Urinary bladder (tissue), 3 donors: ENCODE measurements at regions not wholly inside any gene's neighbourhood (a gene's known extent, or its start where the extent isn't known, plus 50 kb on each side); places are given as distances from the start of the nearest gene placed in this dataset.

Source experiments
- DNase-seq: peaks from one replicate; pipeline ENCODE4 v3.0.0-alpha.2; 2015; ENCODE audit errors: extremely low spot score
- H3K27ac ChIP-seq: one replicate; pipeline ENCODE4 v1.5.1; 2013; ENCODE audit warnings: low read depth, mild to moderate bottlenecking, moderate library complexity
- H3K36me3 ChIP-seq: one replicate; pipeline ENCODE4 v1.6.1; 2013; ENCODE audit warnings: mild to moderate bottlenecking, moderate library complexity; ENCODE audit not compliant: insufficient read depth
- H3K4me1 ChIP-seq: one replicate; pipeline ENCODE4 v1.6.1; 2013; ENCODE audit warnings: mild to moderate bottlenecking, moderate library complexity; ENCODE audit not compliant: insufficient read depth
- H3K4me3 ChIP-seq: one replicate; pipeline ENCODE4 v1.5.1; 2013; ENCODE audit warnings: low read depth, low read length
- WGBS: extraction: QIAGEN DNeasy Blood & Tissue Kit; methylation state at CpG from one replicate; pipeline ENCODE4 v1.1.7; 2013; 5-methylcytosine and 5-hydroxymethylcytosine counted together
- donor health status: healthy with polysubstance abuse.
- donor health status: healthy.

DNA sequence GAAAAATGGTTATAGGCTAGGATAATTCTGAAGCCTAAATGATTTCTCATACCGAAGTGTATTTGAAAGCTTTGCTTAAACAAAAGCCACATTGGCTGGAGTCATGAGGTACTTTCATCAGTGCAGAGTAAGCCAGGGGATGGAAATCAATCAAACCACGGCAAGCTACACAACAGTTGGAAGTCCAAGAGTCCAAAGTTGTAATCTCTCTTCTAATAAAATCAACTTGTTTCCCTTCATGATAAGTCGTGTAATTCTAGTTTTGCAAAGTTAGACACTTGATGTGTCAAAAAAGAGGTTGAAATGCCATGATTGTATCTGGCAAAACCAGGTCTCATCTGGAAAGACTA lies 250.5 kb upstream of the VEPH1 start:
- no peak for DNase-seq
- 36% methylated on average over 3 of the region's 3 CpGs for WGBS
- no peak overlapping the region for H3K27ac ChIP-seq
- H3K36me3 ChIP-seq, result no peaks in the 10 kb centered on the region
- H3K4me1 ChIP-seq, result no peaks in the 10 kb centered on the region
- H3K4me3 ChIP-seq, result no peak overlapping the region

DNA sequence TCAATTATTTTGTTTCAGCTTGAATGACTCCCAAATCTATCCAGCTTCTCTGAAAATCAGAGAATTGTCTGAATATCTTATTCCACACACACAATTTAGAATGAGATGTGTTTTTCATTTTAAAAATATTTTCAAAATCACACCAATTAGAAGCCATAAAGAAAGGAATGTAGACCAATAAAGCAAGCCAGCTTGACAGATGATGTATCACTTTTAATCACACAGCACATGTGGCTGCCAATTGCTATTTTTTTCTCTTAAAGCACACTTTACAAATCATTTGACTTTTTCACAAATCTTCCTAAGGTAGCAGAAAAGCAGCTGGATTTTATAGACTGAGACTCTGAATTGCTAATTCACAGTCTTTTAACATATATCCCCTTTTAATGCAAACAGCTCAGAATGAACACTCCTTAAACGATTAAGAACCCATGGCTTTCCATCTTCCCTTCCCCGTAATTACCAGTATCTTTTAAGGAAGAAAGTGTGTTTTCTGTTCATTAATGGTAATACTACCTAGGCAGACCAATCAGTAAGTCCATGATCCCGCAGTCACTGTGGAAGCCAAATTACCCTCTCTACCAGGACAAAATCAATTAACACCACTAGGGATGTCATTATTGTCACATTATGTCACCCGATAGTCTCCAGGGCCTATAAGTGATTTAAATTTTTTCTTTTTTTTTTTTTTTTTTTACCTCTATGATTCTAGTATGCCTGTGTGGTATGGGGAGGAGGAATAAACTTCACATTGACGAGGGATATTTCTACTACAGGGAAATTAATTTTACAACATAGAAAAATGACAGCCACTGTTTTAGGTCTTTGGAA lies 250.0 kb upstream of the VEPH1 start:
- no peaks in the 10 kb centered on the region for H3K36me3 ChIP-seq
- no peak for DNase-seq
- WGBS, result 72% methylated on average over 5 of the region's 5 CpGs
- H3K4me3 ChIP-seq, result no peak overlapping the region
- H3K4me1 ChIP-seq, result no peaks in the 10 kb centered on the region
- no peak overlapping the region for H3K27ac ChIP-seq

DNA sequence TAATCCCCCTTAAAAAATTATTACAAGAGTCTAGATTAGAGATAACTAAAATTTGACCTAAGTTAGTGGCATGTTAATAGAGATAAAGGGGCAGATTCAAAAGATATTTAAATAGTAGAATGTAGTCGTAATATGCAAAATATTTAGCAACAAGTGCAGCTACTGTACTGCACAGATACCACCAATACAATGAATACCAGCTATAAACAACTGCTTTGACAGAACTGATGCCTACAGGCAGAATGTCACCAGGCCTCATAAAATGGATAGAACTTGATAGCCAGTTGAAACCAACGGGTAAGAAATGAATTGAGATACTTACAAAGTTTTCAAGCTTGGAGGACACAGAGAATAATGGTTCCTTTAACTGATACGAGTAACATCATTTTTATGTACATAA lies 249.3 kb upstream of the VEPH1 start:
- no peak for DNase-seq
- Histone ChIP-seq H3K4me3 (no peak overlapping the region), H3K36me3 (no peaks in the 10 kb centered on the region), H3K27ac (no peak overlapping the region), H3K4me1 (no peaks in the 10 kb centered on the region)
- WGBS, result 64% methylated on average over 3 of the region's 3 CpGs

DNA sequence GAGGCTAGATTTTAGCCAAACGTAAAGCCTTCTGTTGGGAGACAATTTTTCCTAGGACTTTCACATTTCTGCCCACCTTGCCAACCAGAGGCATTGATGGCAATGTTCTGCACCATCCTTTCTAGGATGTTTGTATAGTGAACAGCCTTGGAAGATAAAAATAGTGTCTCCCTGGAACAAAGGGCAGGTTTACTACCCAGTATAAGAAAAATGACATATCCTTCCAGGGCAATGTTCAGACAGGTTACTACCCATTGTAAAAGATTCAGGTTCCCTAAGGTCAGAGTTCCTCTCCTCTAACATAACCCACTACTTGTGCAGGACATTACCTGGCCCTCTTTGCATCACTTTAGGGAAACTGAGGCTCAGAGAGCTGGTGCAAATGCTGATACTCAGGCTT lies 248.2 kb upstream of the VEPH1 start:
- 75% methylated on average over 1 of the region's 1 CpG for WGBS
- DNase-seq, result no peak
- Histone ChIP-seq H3K27ac (no peak overlapping the region), H3K36me3 (no peaks in the 10 kb centered on the region), H3K4me1 (no peaks in the 10 kb centered on the region), H3K4me3 (no peak overlapping the region)

DNA sequence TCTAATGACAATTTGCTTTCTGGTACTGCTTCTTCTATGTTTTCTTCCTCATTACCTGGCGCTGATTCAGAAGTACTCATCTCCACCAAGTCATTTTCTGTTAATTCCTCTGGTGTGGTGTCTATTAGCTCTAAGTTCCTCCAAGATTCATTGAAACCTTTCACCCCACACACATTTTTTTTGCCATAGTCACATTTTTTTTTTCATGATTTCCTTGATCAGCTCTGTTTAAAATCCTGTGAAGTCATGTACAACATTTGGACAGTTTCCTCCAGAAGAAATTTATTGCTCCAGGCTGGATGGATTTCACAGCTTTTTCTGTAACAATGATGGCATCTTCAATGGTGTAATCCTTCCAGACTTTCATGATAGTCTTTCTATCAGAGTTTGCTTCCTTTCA lies 243.2 kb upstream of the VEPH1 start:
- H3K36me3 ChIP-seq, result no peaks in the 10 kb centered on the region
- H3K4me3 ChIP-seq, result no peak overlapping the region
- no peaks in the 10 kb centered on the region for H3K4me1 ChIP-seq
- H3K27ac ChIP-seq, result no peak overlapping the region
- DNase-seq, result no peak
- WGBS, result 95% methylated on average over 1 of the region's 1 CpG

DNA sequence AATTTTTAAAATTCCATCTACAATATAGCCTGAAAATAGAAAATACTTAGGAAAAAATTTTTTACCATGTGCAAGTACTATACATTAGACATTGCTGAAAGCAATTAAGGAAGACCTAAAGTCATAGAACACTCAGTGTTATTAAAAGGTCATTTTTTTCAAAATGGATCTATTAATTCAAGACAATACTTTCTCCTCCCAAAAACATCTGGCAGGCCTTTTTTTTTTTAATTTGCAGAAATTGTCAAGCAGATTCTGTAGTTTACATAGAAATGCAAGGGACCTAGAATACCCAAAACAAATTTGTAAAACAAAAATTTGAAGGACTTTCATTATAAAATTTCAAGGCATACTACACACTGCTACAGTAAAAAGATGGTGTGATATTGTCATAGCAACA lies 238.4 kb upstream of the VEPH1 start:
- H3K36me3 ChIP-seq, result no peaks in the 10 kb centered on the region
- no peak for DNase-seq
- no peak overlapping the region for H3K27ac ChIP-seq
- no peak overlapping the region for H3K4me3 ChIP-seq
- no peaks in the 10 kb centered on the region for H3K4me1 ChIP-seq

DNA sequence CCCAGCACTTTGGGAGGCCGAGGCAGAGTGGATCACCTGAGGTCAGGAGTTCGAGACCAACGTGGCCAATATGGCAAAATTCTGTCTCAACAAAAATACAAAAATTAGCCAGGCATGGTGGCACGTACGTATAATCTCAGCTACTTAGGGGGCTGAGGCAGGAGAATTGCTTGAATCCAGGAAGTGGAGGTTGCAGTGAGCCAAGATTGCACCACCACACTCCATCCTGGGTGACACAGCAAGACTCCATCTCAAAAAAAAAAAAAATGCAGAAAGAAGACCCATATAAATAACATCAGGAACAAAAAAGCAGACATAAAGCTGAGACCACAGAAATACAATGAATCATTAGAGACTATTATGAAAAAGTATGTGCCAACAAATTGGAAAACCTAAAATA lies 235.2 kb upstream of the VEPH1 start:
- Histone ChIP-seq H3K4me3 (no peak overlapping the region), H3K27ac (no peak overlapping the region), H3K4me1 (no peaks in the 10 kb centered on the region), H3K36me3 (no peaks in the 10 kb centered on the region)
- 88% methylated on average over 5 of the region's 5 CpGs for WGBS
- DNase-seq, result no peak

DNA sequence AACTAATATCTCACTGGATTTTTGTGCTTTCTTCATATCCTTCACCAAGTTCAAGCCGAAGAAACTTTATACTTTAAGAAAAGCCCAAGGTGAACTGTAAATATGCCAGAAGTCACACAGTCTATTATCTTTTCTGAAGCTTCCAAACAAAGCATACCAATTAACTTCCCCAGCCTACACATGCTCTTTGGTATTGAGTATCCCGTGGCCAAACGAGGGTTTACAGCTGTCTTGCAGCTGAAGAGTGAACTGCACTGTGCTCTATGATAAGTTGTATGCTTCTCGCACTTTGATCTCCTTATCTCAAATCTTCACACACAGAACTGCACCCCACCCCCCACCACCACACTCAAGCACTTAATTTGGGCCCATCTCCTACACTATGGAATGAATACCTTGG lies 215.6 kb upstream of the VEPH1 start:
- H3K27ac ChIP-seq, result no peak overlapping the region
- no peaks in the 10 kb centered on the region for H3K36me3 ChIP-seq
- H3K4me1 ChIP-seq, result no peaks in the 10 kb centered on the region
- no peak for DNase-seq
- no peak overlapping the region for H3K4me3 ChIP-seq
- 33% methylated on average over 4 of the region's 4 CpGs for WGBS

DNA sequence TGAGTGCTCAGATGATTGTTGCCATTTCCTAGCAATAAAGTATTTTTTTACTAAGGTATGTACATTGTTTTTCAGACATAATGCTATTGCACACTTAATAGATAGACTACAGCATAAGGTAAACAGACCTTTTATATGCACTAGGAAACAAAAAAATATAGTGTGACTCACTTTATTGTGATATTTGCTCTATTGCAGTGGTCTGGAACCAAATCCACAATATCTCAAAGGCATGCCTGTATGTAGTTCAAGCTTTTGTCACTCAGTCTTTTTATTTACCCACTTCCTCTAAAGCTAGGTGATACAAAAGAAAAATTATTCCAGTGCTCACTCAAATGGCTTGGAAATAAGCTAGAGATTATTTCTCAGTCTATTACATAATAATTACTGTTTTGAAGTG lies 209.9 kb upstream of the VEPH1 start:
- Histone ChIP-seq H3K4me3 (no peak overlapping the region), H3K4me1 (no peaks in the 10 kb centered on the region), H3K27ac (no peak overlapping the region), H3K36me3 (no peaks in the 10 kb centered on the region)
- no peak for DNase-seq

DNA sequence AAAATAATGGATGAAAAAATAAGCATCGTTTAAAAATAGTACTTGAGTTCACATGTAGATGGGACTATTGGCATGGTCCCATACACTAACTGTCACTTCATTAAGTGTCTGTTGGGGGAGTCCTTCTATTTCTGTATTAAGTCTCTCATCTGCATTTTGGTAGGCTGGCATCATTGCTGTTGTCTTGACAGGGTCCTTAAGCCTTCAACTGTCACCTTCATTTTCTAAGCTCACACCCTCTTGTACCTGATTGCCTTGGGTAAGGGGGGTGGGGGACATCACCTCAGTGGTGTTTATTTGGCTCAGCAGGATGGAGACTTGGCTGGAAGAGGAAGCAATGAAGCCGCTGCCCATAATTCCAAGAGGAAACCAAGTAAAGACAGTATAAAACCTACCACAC lies 202.0 kb upstream of the VEPH1 start:
- Histone ChIP-seq H3K27ac (no peak overlapping the region), H3K4me1 (no peaks in the 10 kb centered on the region), H3K4me3 (no peak overlapping the region), H3K36me3 (no peaks in the 10 kb centered on the region)
- 72% methylated on average over 2 of the region's 2 CpGs for WGBS
- no peak for DNase-seq

DNA sequence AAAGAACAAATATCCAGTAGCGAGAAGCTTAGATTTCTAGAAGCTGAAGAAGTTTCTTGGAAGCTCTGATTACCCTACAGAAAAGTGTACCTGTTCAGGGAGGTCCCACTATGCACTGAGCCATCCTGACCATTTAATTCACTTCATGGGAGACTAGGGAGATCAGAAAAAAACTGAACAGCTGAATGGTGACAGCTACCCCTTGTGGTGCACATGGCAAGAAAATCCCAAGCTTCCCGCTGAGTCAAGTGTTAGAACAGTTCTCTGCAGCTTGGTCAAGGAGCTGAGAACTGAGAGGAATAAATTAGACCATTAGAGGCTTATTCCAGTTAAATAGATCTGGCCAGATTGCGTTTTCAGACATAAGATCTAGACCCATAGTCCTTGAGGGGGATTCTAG lies 197.2 kb upstream of the VEPH1 start:
- no peaks in the 10 kb centered on the region for H3K4me1 ChIP-seq
- no peak overlapping the region for H3K4me3 ChIP-seq
- 91% methylated on average over 3 of the region's 3 CpGs for WGBS

DNA sequence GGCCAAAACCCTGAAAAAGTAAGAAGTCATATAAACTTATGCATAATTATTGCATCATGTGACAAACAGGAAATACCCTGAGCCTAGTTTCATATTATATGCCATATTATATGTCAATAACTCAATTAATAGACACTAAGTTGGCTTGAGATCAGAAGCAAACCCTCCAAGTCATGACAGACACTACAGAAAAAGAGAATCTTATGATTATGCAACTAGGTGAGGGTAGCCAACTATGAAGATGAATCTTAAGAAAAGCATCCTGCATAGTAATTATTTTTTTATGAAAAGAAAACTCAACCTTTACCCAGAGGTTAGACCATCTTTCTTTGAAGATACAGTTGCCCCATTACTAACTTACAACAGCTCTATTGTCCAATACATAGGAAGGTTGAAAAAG lies 192.4 kb upstream of the VEPH1 start:
- no peak for DNase-seq
- H3K27ac ChIP-seq, result no peak overlapping the region
- H3K36me3 ChIP-seq, result no peaks in the 10 kb centered on the region
- H3K4me3 ChIP-seq, result no peak overlapping the region
- no peaks in the 10 kb centered on the region for H3K4me1 ChIP-seq

More for the DNA sequence above, 197.2 kb upstream of the VEPH1 start:
- no peak for DNase-seq
- Histone ChIP-seq H3K36me3 (no peaks in the 10 kb centered on the region), H3K27ac (no peak overlapping the region)

DNA sequence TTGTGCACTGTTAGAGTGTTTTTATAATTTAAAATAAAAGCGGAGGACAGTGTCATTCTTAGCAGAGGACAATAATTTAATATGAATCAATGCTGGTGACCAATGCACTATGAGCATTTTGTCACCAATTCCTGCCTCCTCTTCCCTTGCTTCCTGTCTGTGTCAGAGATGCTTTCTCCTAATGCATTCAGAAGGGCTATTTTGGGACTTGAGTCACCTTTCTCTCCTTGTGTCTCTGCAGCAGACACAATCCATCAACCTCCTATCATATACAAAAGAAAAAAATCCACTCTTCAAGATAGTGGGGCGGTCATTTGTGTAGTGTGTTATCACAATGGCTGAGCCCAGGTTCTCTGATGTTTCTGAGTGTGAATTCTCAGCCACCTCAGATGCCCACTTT lies 191.9 kb upstream of the VEPH1 start:
- H3K4me3 ChIP-seq, result no peak overlapping the region
- DNase-seq, result no peak
- 86% methylated on average over 2 of the region's 2 CpGs for WGBS
- H3K27ac ChIP-seq, result no peak overlapping the region
- H3K36me3 ChIP-seq, result no peaks in the 10 kb centered on the region
- no peaks in the 10 kb centered on the region for H3K4me1 ChIP-seq

DNA sequence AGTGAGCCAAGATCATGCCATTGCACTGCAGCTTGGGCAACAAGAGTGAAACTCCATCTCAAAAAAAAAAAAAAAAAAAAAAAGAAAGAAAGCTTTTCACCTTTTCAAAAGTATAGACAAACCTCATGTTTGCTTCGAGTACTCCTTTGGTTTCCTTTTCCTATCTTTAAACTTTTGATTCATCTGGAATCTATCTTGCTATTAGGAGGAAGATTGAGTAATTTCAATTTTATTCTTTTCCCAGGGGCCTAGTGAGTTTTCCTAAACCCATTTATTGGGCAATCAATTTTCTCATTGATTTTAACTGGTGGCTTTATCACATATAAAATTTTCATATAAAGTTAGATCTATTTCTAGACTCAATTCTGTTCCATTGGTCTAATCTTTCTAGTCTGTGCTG lies 190.5 kb upstream of the VEPH1 start:
- no peak for DNase-seq
- Histone ChIP-seq H3K4me3 (no peak overlapping the region), H3K4me1 (no peaks in the 10 kb centered on the region), H3K36me3 (no peaks in the 10 kb centered on the region), H3K27ac (no peak overlapping the region)
- 92% methylated on average over 1 of the region's 1 CpG for WGBS

DNA sequence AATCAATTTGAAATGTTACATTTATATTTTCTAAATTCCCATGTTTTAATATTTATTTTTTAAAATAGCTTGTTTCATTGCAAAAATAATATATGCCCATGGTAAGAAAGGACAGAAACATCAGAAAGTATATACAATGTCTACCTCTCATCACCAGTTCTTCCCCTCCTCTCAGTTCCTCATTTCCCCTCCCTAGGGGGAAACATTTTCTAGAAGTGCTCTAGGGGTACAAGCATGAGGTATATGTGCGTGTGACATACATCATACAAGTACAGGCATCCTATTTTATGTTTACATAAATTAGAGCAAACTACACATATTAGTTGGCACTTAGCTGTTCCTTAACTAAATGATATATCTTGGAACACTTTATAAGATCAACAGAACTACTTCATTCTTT lies 189.3 kb upstream of the VEPH1 start:
- no peak overlapping the region for H3K4me3 ChIP-seq
- WGBS, result 97% methylated on average over 1 of the region's 1 CpG
- no peaks in the 10 kb centered on the region for H3K36me3 ChIP-seq
- H3K27ac ChIP-seq, result no peak overlapping the region
- H3K4me1 ChIP-seq, result no peaks in the 10 kb centered on the region
- no peak for DNase-seq
